SK-N-SH (cell line): ENCODE measurements at regions not wholly inside any gene's neighbourhood (a gene's known extent, or its start where the extent isn't known, plus 50 kb on each side); places are given as distances from the start of the nearest gene placed in this dataset.

Source experiments
- CTCF ChIA-PET: fragments of 300-600, 350-600 bp; formaldehyde crosslinking; extraction: SDS; loops from one replicate; lab custom pipeline; 2021; lab: Yijun Ruan, JAX
- POLR2A ChIA-PET: fragments of 350-600 bp; sonication (Branson Sonifier 250); formaldehyde crosslinking; extraction: SDS; loops from one replicate; lab custom pipeline; 2020; ENCODE audit warnings: antibody characterized with exemption, inconsistent platforms; lab: Yijun Ruan, JAX
- DNase-seq: peaks from one replicate; pipeline ENCODE4 v3.0.0; 2012
- H2AFZ ChIP-seq: fragments of 200-600 bp; sonication (generic); 2 replicates; pipeline ENCODE4 v1.8.1; 2016; ENCODE audit warnings: antibody characterized with exemption, mild to moderate bottlenecking, low read depth
- H3F3A ChIP-seq: fragments of 200-600 bp; sonication (generic); replicated peaks from 2 replicates; pipeline ENCODE3; 2016; ENCODE audit warnings: antibody characterized with exemption, mild to moderate bottlenecking; ENCODE audit not compliant: insufficient read depth
- H3K27ac ChIP-seq, 2 experiments: fragments of 200-500 bp in 1 of 2; fragments of 200-600 bp in 1 of 2; sonication (Bioruptor generic) in 1 of 2; sonication (generic), shearing (Covaris generic) in 1 of 2; 2 replicates each; pipeline versions ENCODE4 v1.5.1 to v1.6.1; 2014 to 2016; ENCODE audit warnings: low read depth in 2 of 2, inconsistent platforms in 1 of 2, low read length in 1 of 2, mild to moderate bottlenecking in 1 of 2, mixed read lengths in 1 of 2
- H3K27me3 ChIP-seq: fragments of 200-600 bp; sonication (generic), shearing (Covaris generic); 2 replicates; pipeline ENCODE4 v1.6.1; 2016; ENCODE audit warnings: mixed run types; ENCODE audit not compliant: insufficient read depth
- H3K36me3 ChIP-seq, 2 experiments: fragments of 200-500 bp in 1 of 2; fragments of 200-600 bp in 1 of 2; sonication (Bioruptor generic) in 1 of 2; sonication (generic) in 1 of 2; replicated peaks in 1 of 2; 2 replicates each; pipeline versions ENCODE3 to v1.5.1; 2014 to 2016; ENCODE audit warnings: low read length in 1 of 2, mild to moderate bottlenecking in 1 of 2; ENCODE audit not compliant: insufficient read depth in 2 of 2, control insufficient read depth in 1 of 2
- H3K4me1 ChIP-seq, 2 experiments: fragments of 200-500 bp in 1 of 2; fragments of 200-600 bp in 1 of 2; sonication (Bioruptor generic) in 1 of 2; sonication (generic), shearing (Covaris generic) in 1 of 2; 2 replicates each; pipeline versions ENCODE4 v1.5.1 to v1.6.1; 2014 to 2016; ENCODE audit warnings: low read depth in 1 of 2, low read length in 1 of 2, mixed run types in 1 of 2; ENCODE audit not compliant: insufficient read depth in 2 of 2, control insufficient read depth in 1 of 2
- H3K4me2 ChIP-seq: fragments of 200-600 bp; sonication (generic), shearing (Covaris generic); 2 replicates; pipeline ENCODE4 v1.6.1; 2017; ENCODE audit warnings: mixed run types
- H3K4me3 ChIP-seq, 2 experiments: fragments of 200-500 bp in 1 of 2; fragments of 200-600 bp in 1 of 2; sonication (Bioruptor generic) in 1 of 2; sonication (generic), shearing (Covaris generic) in 1 of 2; 2 replicates each; pipeline versions ENCODE4 v1.5.1 to v1.8.1; 2014 to 2016; ENCODE audit warnings: low read depth in 2 of 2, inconsistent platforms in 1 of 2, low read length in 1 of 2, mild to moderate bottlenecking in 1 of 2, mixed read lengths in 1 of 2, moderate library complexity in 1 of 2
- H3K79me2 ChIP-seq: fragments of 200-600 bp; sonication (generic); 2 replicates; pipeline ENCODE4 v1.8.1; 2017; ENCODE audit warnings: mild to moderate bottlenecking; ENCODE audit not compliant: insufficient read depth
- H3K9ac ChIP-seq: fragments of 200-600 bp; sonication (generic); 2 replicates; pipeline ENCODE4 v1.6.1; 2017; ENCODE audit warnings: mixed run types
- H3K9me2 ChIP-seq: fragments of 200-600 bp; sonication (generic); 2 replicates; pipeline ENCODE4 v1.6.1; 2017; ENCODE audit warnings: mixed run types
- H3K9me3 ChIP-seq: fragments of 200-600 bp; sonication (generic); 2 replicates; pipeline ENCODE4 v1.6.1; 2017; ENCODE audit warnings: mixed run types, mild to moderate bottlenecking, moderate library complexity
- H4K20me1 ChIP-seq: fragments of 200-600 bp; sonication (generic); 2 replicates; pipeline ENCODE4 v1.6.1; 2017; ENCODE audit warnings: mild to moderate bottlenecking, mixed run types; ENCODE audit not compliant: insufficient read depth
- CTCF ChIP-seq: fragments of 200-600 bp; sonication (generic); IDR thresholded peaks from 2 replicates; pipeline ENCODE4 v1.6.1; 2017; ENCODE audit warnings: antibody characterized with exemption, mild to moderate bottlenecking, moderate library complexity
- ELF1 ChIP-seq: IDR thresholded peaks from 2 replicates; pipeline ENCODE4 v1.4.0; 2012
- GABPA ChIP-seq: IDR thresholded peaks from 2 replicates; pipeline ENCODE4 v1.4.0; 2012; ENCODE audit warnings: low read depth, mild to moderate bottlenecking
- IRF3 ChIP-seq: fragments of 150-350 bp; IDR thresholded peaks from 2 replicates; pipeline ENCODE4 v1.6.1; 2016; ENCODE audit warnings: mild to moderate bottlenecking, low read depth, low read length
- NFIC ChIP-seq: IDR thresholded peaks from 2 replicates; pipeline ENCODE4 v1.4.0; 2012; ENCODE audit warnings: borderline replicate concordance
- POLR2AphosphoS5 ChIP-seq: IDR thresholded peaks from 2 replicates; pipeline ENCODE4 v1.6.1; 2012; ENCODE audit warnings: low read depth, low read length
- REST ChIP-seq: IDR thresholded peaks from 2 replicates; pipeline ENCODE4 v1.6.1; 2012; ENCODE audit warnings: mild to moderate bottlenecking, low read depth, low read length, moderate library complexity
- RFX5 ChIP-seq: IDR thresholded peaks from 2 replicates; pipeline ENCODE4 v1.6.1; 2012; ENCODE audit warnings: mild to moderate bottlenecking, improper control_type of control experiment, low read length
- SIN3A ChIP-seq: IDR thresholded peaks from 2 replicates; pipeline ENCODE4 v1.6.1; 2012; ENCODE audit warnings: low read depth, mild to moderate bottlenecking, low read length, moderate library complexity, borderline replicate concordance
- SMC3 ChIP-seq: IDR thresholded peaks from 2 replicates; pipeline ENCODE4 v1.6.1; 2012; ENCODE audit warnings: low read depth, low read length, improper control_type of control experiment
- TCF12 ChIP-seq: IDR thresholded peaks from 2 replicates; pipeline ENCODE4 v1.4.0; 2012
- TEAD4 ChIP-seq: IDR thresholded peaks from 2 replicates; pipeline ENCODE4 v1.4.0; 2012; ENCODE audit warnings: mild to moderate bottlenecking, borderline replicate concordance; ENCODE audit not compliant: insufficient read depth
- ZBTB33 ChIP-seq: IDR thresholded peaks from 2 replicates; pipeline ENCODE4 v1.4.0; 2012; ENCODE audit warnings: low read depth, borderline replicate concordance
- WGBS: methylation state at CpG from one replicate; pipeline ENCODE4 v1.1.6; 2017; ENCODE audit warnings: low lambda C conversion rate; 5-methylcytosine and 5-hydroxymethylcytosine counted together

- no peaks in the 10 kb centered on the region for H4K20me1 ChIP-seq
- no peaks in the 10 kb centered on the region for H3F3A ChIP-seq
- WGBS: 23% methylated on average over 2 of the region's 2 CpGs
- no peaks in the 10 kb centered on the region for H3K9me2 ChIP-seq
- no peaks in the 10 kb centered on the region for H3K4me1 ChIP-seq
- H3K4me2 ChIP-seq: no peak overlapping the region
- no peak overlapping the region for H3K27ac ChIP-seq
- no peaks in the 10 kb centered on the region for H3K27me3 ChIP-seq
- DNase-seq: no peak
- H3K9ac ChIP-seq: no peak overlapping the region
- H2AFZ ChIP-seq: no peak overlapping the region
- H3K36me3 ChIP-seq: no peaks in the 10 kb centered on the region
- H3K9me3 ChIP-seq: no peaks in the 10 kb centered on the region
- TF ChIP-seq CTCF: no peak
- TF ChIP-seq NFIC: no peak
- no peak for TF ChIP-seq RFX5
- no peak for TF ChIP-seq REST
- H3K79me2 ChIP-seq: no peaks in the 10 kb centered on the region
- H3K4me3 ChIP-seq: no peak overlapping the region
- POLR2A ChIA-PET: no interaction called here
- CTCF ChIA-PET: interaction anchor here (0.7 kb wide), 1 partner anchor 10 kb away, joined by 3 read pairs; no protein-coding TSS in a partner anchor
Observed at GRCh38 chr16:80283466-80284392, 257.1 kb upstream of the DYNLRB2 start.

GRCh38 chr16:80280557-80280956 is 260.2 kb upstream of the DYNLRB2 start:
- POLR2A ChIA-PET: no interaction called here
- Histone ChIP-seq H3F3A (no peaks in the 10 kb centered on the region), H3K27ac (no peak overlapping the region), H3K27me3 (no peaks in the 10 kb centered on the region), H3K4me2 (no peak overlapping the region), H3K36me3 (no peaks in the 10 kb centered on the region), H3K9ac (no peak overlapping the region), H3K9me3 (no peaks in the 10 kb centered on the region), H4K20me1 (no peaks in the 10 kb centered on the region), H3K79me2 (no peaks in the 10 kb centered on the region), H2AFZ (no peak overlapping the region), H3K4me1 (no peaks in the 10 kb centered on the region), H3K9me2 (no peaks in the 10 kb centered on the region), H3K4me3 (no peak overlapping the region)
- WGBS: 49% methylated on average over 7 of the region's 7 CpGs
- CTCF ChIA-PET: no interaction called here
- no peak for DNase-seq
- no peak for TF ChIP-seq ZBTB33
- no peak for TF ChIP-seq POLR2AphosphoS5
- TF ChIP-seq SMC3: no peak
- TF ChIP-seq SIN3A: no peak
- no peak for TF ChIP-seq GABPA
- no peak for TF ChIP-seq TEAD4
- no peak for TF ChIP-seq ELF1
- TF ChIP-seq TCF12: no peak
- TF ChIP-seq IRF3: no peak
- TF ChIP-seq CTCF: no peak
